Neural progenitor cell (in vitro differentiated cells): ENCODE measurements at regions not wholly inside any gene's neighbourhood (a gene's known extent, or its start where the extent isn't known, plus 50 kb on each side); places are given as distances from the start of the nearest gene placed in this dataset.

ENCODE experiments used
- CTCF ChIP-seq: fragments of 200-600 bp; sonication (generic); IDR thresholded peaks from 2 replicates; pipeline ENCODE4 v1.5.1; 2017; ENCODE audit warnings: antibody characterized with exemption, mild to moderate bottlenecking
- EZH2 ChIP-seq: fragments of 200-600 bp; sonication (generic); IDR thresholded peaks from 2 replicates; pipeline ENCODE4 v1.6.1; 2017; ENCODE audit warnings: antibody characterized with exemption, mild to moderate bottlenecking, moderate library complexity

GRCh38 chr5:38070304-38070950, 187.9 kb upstream of the EGFLAM start:
- no peak for TF ChIP-seq CTCF
- TF ChIP-seq EZH2 = no peak
